ENCODE measurements at regions not wholly inside any gene's neighbourhood (a gene's known extent, or its start where the extent isn't known, plus 50 kb on each side); places are given as distances from the start of the nearest gene placed in this dataset.

DNA sequence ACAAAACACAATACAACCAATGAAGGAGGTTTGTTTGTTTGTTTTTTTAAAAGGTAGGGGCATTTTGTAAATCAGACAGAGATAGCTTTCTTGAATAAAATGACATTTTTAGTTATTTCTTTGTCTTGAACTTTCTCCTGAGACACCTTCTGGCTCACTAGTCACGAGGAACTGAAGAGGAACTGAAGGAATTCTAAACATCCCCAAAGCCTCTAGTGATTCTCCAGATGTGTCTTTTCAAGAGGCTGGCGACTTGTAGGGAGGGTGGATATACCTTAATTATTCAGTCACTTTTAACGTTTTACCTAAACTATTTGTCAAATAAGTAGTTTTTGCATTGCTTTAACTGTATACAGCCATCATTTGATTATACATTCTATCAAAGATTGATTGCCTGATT, 211.2 kb upstream of the LRIG3 start:
- TF ChIP-seq ZFYVE20 (CRISPR knock-in tag; IDR thresholded peaks at IDR 0.05; ENCODE audit: borderline replicate concordance, low read depth) (no peak), HIVEP1 (CRISPR knock-in tag; IDR thresholded peaks at IDR 0.05) (no peak), RCOR2 (CRISPR knock-in tag; IDR thresholded peaks at IDR 0.05) (no peak), ERF (CRISPR knock-in tag; IDR thresholded peaks at IDR 0.05) (no peak), ZNF709 (CRISPR knock-in tag; IDR thresholded peaks at IDR 0.05) (no peak)
- TF ChIP-seq, protein P1, sequence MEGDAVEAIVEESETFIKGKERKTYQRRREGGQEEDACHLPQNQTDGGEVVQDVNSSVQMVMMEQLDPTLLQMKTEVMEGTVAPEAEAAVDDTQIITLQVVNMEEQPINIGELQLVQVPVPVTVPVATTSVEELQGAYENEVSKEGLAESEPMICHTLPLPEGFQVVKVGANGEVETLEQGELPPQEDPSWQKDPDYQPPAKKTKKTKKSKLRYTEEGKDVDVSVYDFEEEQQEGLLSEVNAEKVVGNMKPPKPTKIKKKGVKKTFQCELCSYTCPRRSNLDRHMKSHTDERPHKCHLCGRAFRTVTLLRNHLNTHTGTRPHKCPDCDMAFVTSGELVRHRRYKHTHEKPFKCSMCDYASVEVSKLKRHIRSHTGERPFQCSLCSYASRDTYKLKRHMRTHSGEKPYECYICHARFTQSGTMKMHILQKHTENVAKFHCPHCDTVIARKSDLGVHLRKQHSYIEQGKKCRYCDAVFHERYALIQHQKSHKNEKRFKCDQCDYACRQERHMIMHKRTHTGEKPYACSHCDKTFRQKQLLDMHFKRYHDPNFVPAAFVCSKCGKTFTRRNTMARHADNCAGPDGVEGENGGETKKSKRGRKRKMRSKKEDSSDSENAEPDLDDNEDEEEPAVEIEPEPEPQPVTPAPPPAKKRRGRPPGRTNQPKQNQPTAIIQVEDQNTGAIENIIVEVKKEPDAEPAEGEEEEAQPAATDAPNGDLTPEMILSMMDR (CRISPR knock-in tag; IDR thresholded peaks at IDR 0.05) = no peak

All from HepG2 (cell line).